GM18507 (cell line): ENCODE measurements at regions not wholly inside any gene's neighbourhood (a gene's known extent, or its start where the extent isn't known, plus 50 kb on each side); places are given as distances from the start of the nearest gene placed in this dataset.
A peak's percentile ranks its signal among the peaks of the same experiment; 100 is the strongest.

Source experiments
- DNase-seq: peaks from one replicate; pipeline ENCODE4 v3.0.0; 2011; ENCODE audit warnings: low read depth; ENCODE audit not compliant: insufficient read length; ENCODE audit errors: extremely low spot score
- FAIRE-seq: peaks from 2 replicates; lab custom pipeline; 2011; peaks lifted over from hg19 to GRCh38; lab: Jason Lieb, UNC

- DNase-seq (no peak), FAIRE-seq (no peak)
Measured at GRCh38 chr4:140252141-140252741, 98.3 kb upstream of the MAML3 start.

- no peak for FAIRE-seq
Measured at GRCh38 chr4:140251571-140251970, 97.6 kb upstream of the MAML3 start.

GRCh38 chr4:140250989-140251552 is 97.1 kb upstream of the MAML3 start:
- FAIRE-seq = no peak
- no peak for DNase-seq

More at GRCh38 chr4:140251571-140251970, 97.6 kb upstream of the MAML3 start:
- no peak for DNase-seq

- DNase-seq (no peak), FAIRE-seq (no peak)
Measured at GRCh38 chr4:140249351-140249750, 95.4 kb upstream of the MAML3 start.

- FAIRE-seq (no peak), DNase-seq (no peak)
Measured at GRCh38 chr4:140247237-140247636, 93.3 kb upstream of the MAML3 start.

GRCh38 chr4:140246216-140246615 is 92.2 kb upstream of the MAML3 start:
- FAIRE-seq (no peak), DNase-seq (no peak)

- FAIRE-seq (no peak), DNase-seq (no peak)
Measured at GRCh38 chr4:140244328-140244727, 90.3 kb upstream of the MAML3 start.

GRCh38 chr4:140243278-140243753 is 89.3 kb upstream of the MAML3 start:
- peak; percentile 8 for DNase-seq
- FAIRE-seq = peak; percentile 86

GRCh38 chr4:140242357-140243277 is 88.6 kb upstream of the MAML3 start:
- no peak for DNase-seq
- FAIRE-seq = peak; percentile 65

- FAIRE-seq (no peak), DNase-seq (no peak)
Measured at GRCh38 chr4:140240237-140240636, 86.3 kb upstream of the MAML3 start.

GRCh38 chr4:140239311-140239710 is 85.3 kb upstream of the MAML3 start:
- FAIRE-seq = no peak
- no peak for DNase-seq

- DNase-seq = no peak
- FAIRE-seq = no peak
Measured at GRCh38 chr4:140238351-140239056, 84.5 kb upstream of the MAML3 start.

GRCh38 chr4:140237616-140238350 is 83.8 kb upstream of the MAML3 start:
- no peak for FAIRE-seq
- no peak for DNase-seq

GRCh38 chr4:140236654-140237169 is 82.7 kb upstream of the MAML3 start:
- FAIRE-seq (no peak), DNase-seq (no peak)

- DNase-seq (no peak), FAIRE-seq (no peak)
Measured at GRCh38 chr4:140234697-140235060, 80.7 kb upstream of the MAML3 start.

GRCh38 chr4:140233791-140234696 is 80.1 kb upstream of the MAML3 start:
- no peak for DNase-seq
- no peak for FAIRE-seq

- DNase-seq = no peak
- no peak for FAIRE-seq
Measured at GRCh38 chr4:140229881-140230280, 75.9 kb upstream of the MAML3 start.

- FAIRE-seq (no peak), DNase-seq (no peak)
Measured at GRCh38 chr4:140227286-140227685, 73.3 kb upstream of the MAML3 start.
